HL-60 (cell line): ENCODE measurements at regions not wholly inside any gene's neighbourhood (a gene's known extent, or its start where the extent isn't known, plus 50 kb on each side); places are given as distances from the start of the nearest gene placed in this dataset.
"Not testable (repeated sequence)": the region's sequence is repeated elsewhere in the genome, so short reads cannot be mapped to it uniquely, and the experiment has no call there.

Source experiments
- POLR2AphosphoS5 ChIP-seq: IDR thresholded peaks from 2 replicates; pipeline ENCODE4 v1.6.1; 2012; ENCODE audit warnings: low read depth
- TF ChIP-seq, protein P1 (sequence below): IDR thresholded peaks from one replicate; pipeline ENCODE4 v1.5.1; 2011; ENCODE audit warnings: low read length, control low read depth, inconsistent platforms; ENCODE audit not compliant: insufficient read depth

DNA sequence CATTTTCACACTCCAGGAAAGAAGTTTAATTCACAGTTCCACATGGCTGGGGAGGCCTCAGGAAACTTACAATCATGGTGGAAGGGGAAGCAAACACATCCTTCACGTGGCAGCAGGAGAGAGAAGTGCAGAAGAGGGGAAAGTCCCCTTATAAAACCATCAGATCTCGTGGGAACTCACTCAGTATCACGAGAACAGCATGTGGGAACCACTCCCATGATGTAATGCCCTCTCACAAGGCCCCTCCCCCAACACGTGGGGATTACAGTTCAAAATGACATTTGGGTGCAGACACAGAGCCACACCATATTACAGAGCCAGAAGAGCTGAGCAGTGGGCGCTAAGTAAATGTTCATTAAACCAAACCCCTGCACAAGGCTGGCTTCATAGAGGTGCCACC is 126.0 kb downstream of the POTEM start:
- TF ChIP-seq, protein P1, sequence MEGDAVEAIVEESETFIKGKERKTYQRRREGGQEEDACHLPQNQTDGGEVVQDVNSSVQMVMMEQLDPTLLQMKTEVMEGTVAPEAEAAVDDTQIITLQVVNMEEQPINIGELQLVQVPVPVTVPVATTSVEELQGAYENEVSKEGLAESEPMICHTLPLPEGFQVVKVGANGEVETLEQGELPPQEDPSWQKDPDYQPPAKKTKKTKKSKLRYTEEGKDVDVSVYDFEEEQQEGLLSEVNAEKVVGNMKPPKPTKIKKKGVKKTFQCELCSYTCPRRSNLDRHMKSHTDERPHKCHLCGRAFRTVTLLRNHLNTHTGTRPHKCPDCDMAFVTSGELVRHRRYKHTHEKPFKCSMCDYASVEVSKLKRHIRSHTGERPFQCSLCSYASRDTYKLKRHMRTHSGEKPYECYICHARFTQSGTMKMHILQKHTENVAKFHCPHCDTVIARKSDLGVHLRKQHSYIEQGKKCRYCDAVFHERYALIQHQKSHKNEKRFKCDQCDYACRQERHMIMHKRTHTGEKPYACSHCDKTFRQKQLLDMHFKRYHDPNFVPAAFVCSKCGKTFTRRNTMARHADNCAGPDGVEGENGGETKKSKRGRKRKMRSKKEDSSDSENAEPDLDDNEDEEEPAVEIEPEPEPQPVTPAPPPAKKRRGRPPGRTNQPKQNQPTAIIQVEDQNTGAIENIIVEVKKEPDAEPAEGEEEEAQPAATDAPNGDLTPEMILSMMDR = not testable (repeated sequence)
- not testable (repeated sequence) for TF ChIP-seq POLR2AphosphoS5
